HCT116 (cell line): ENCODE measurements at regions not wholly inside any gene's neighbourhood (a gene's known extent, or its start where the extent isn't known, plus 50 kb on each side); places are given as distances from the start of the nearest gene placed in this dataset.

Source experiments
- ATAC-seq: fragments of 200-7000 bp; cut with Tn5 transposase; 2 replicates; pipeline ENCODE4 v1.9.1; 2020; ENCODE audit warnings: mild to moderate bottlenecking, moderate library complexity
- BruUV-seq: library from RNA; stranded (reverse); fragments of 400-500 nt; replicated peaks from 2 replicates; lab custom pipeline; 2021; lab: Mats Ljungman, UMichigan
- CTCF ChIA-PET: fragments of 300-600 bp; sonication (Branson Sonifier 250); formaldehyde crosslinking; loops from one replicate; lab custom pipeline; 2021; ENCODE audit warnings: antibody characterized with exemption; lab: Charles Lee
- POLR2A ChIA-PET: fragments of 300-600, 350-600 bp; sonication (Branson Sonifier 250); formaldehyde crosslinking; loops from one replicate; lab custom pipeline; 2021; ENCODE audit warnings: antibody characterized with exemption; lab: Charles Lee
- RAD21 ChIA-PET, 2 experiments: fragments of 300-600 bp; sonication (Branson Sonifier 250); formaldehyde crosslinking; loops; one replicate each; lab custom pipeline; 2023; ENCODE audit warnings: low total read pairs in 2 of 2; ENCODE audit not compliant: uncharacterized antibody in 2 of 2, unreplicated experiment in 2 of 2, low non-redundant PET in 1 of 2; lab: Charles Lee
- DNase-seq: peaks from one replicate; pipeline ENCODE4 v3.0.0-alpha.2; 2010; ENCODE audit warnings: low read depth, low spot score
- H2AFZ ChIP-seq: fragments of 200-600 bp; shearing (Covaris generic), sonication (generic); 2 replicates; pipeline ENCODE4 v1.6.1; 2017; ENCODE audit warnings: low read depth, mixed run types, mixed read lengths, antibody characterized with exemption, low read length; ENCODE audit not compliant: poor library complexity, severe bottlenecking
- H3K27ac ChIP-seq: 2 replicates; pipeline ENCODE4 v1.5.1; 2012; ENCODE audit warnings: low read depth, low read length
- H3K27me3 ChIP-seq: fragments of 200-600 bp; sonication (generic); 2 replicates; pipeline ENCODE4 v1.6.1; 2016; ENCODE audit warnings: mixed run types, low read length, mixed read lengths; ENCODE audit not compliant: insufficient read depth
- H3K36me3 ChIP-seq, 2 experiments: fragments of 200-500 bp in 1 of 2; fragments of 200-600 bp in 1 of 2; sonication (Bioruptor generic) in 1 of 2; sonication (generic) in 1 of 2; 2 replicates each; pipeline versions ENCODE4 v1.5.1 to v1.6.1; 2014 to 2016; ENCODE audit warnings: low read length in 2 of 2, inconsistent platforms in 1 of 2, mixed read lengths in 1 of 2, mixed run types in 1 of 2; ENCODE audit not compliant: insufficient read depth in 2 of 2, control insufficient read depth in 1 of 2
- H3K4me1 ChIP-seq, 2 experiments: fragments of 200-600 bp in 1 of 2; sonication (generic) in 1 of 2; 2 replicates each; pipeline versions ENCODE4 v1.5.1 to v1.6.1; 2012 to 2017; ENCODE audit warnings: low read length in 2 of 2, inconsistent platforms in 1 of 2, mild to moderate bottlenecking in 1 of 2, mixed read lengths in 1 of 2, mixed run types in 1 of 2, moderate library complexity in 1 of 2; ENCODE audit not compliant: insufficient read depth in 2 of 2, control insufficient read depth in 1 of 2
- H3K4me2 ChIP-seq: fragments of 200-600 bp; sonication (generic); 2 replicates; pipeline ENCODE4 v1.6.1; 2017; ENCODE audit warnings: mixed run types, low read length, mixed read lengths
- H3K4me3 ChIP-seq, 2 experiments: fragments of 200-600 bp in 1 of 2; sonication (generic) in 1 of 2; replicated peaks in 1 of 2; 2 replicates each; pipeline ENCODE4 v1.5.1; 2011 to 2016; ENCODE audit warnings: low read length in 2 of 2, control low read depth in 1 of 2, low read depth in 1 of 2, mild to moderate bottlenecking in 1 of 2, mixed read lengths in 1 of 2, mixed run types in 1 of 2
- H3K79me2 ChIP-seq: fragments of 200-600 bp; sonication (generic); 2 replicates; pipeline ENCODE4 v1.6.1; 2017; ENCODE audit warnings: mild to moderate bottlenecking, mixed run types, low read length, moderate library complexity, mixed read lengths; ENCODE audit not compliant: insufficient read depth
- H3K9ac ChIP-seq: fragments of 200-600 bp; sonication (generic); 2 replicates; pipeline ENCODE4 v1.6.1; 2016; ENCODE audit warnings: low read length, mixed read lengths
- H3K9me2 ChIP-seq: fragments of 200-600 bp; sonication (generic), shearing (Covaris generic); 2 replicates; pipeline ENCODE4 v1.6.1; 2017; ENCODE audit warnings: mixed run types, mild to moderate bottlenecking, moderate library complexity; ENCODE audit not compliant: insufficient read depth
- H3K9me3 ChIP-seq, 2 experiments: fragments of 200-500 bp in 1 of 2; fragments of 200-600 bp in 1 of 2; sonication (Bioruptor generic) in 1 of 2; sonication (generic) in 1 of 2; 2 replicates each; pipeline ENCODE4 v1.6.1; 2014 to 2017; ENCODE audit warnings: low read length in 2 of 2, mixed read lengths in 2 of 2, inconsistent platforms in 1 of 2, low read depth in 1 of 2, mild to moderate bottlenecking in 1 of 2, mixed run types in 1 of 2, moderate library complexity in 1 of 2; ENCODE audit not compliant: control insufficient read depth in 1 of 2, insufficient read depth in 1 of 2
- H4K20me1 ChIP-seq: fragments of 200-600 bp; sonication (generic), shearing (Covaris generic); 2 replicates; pipeline ENCODE4 v1.6.1; 2017; ENCODE audit warnings: mixed run types, mild to moderate bottlenecking, moderate library complexity; ENCODE audit not compliant: insufficient read depth
- CEBPB ChIP-seq: IDR thresholded peaks from 2 replicates; pipeline ENCODE4 v1.6.1; 2012; ENCODE audit warnings: low read depth
- ELF1 ChIP-seq: IDR thresholded peaks from 2 replicates; pipeline ENCODE4 v1.6.1; 2012; ENCODE audit warnings: low read depth, borderline replicate concordance
- EZH2 ChIP-seq: fragments of 200-600 bp; sonication (generic); IDR thresholded peaks from 2 replicates; pipeline ENCODE4 v1.6.1; 2017; ENCODE audit warnings: antibody characterized with exemption, mixed run types
- EZH2phosphoT487 ChIP-seq: fragments of 200-600 bp; IDR thresholded peaks from 2 replicates; pipeline ENCODE4 v1.6.1; 2018; ENCODE audit warnings: antibody characterized with exemption, borderline replicate concordance
- JUND ChIP-seq: IDR thresholded peaks from 2 replicates; pipeline ENCODE4 v1.6.1; 2012
- RAD21 ChIP-seq: IDR thresholded peaks from 2 replicates; pipeline ENCODE4 v1.6.1; 2012; ENCODE audit warnings: low read depth, mild to moderate bottlenecking
- SIN3A ChIP-seq: IDR thresholded peaks from 2 replicates; pipeline ENCODE4 v1.6.1; 2012; ENCODE audit warnings: low read depth
- SP1 ChIP-seq: IDR thresholded peaks from 2 replicates; pipeline ENCODE4 v1.6.1; 2012; ENCODE audit warnings: low read depth
- SRF ChIP-seq: IDR thresholded peaks from 2 replicates; pipeline ENCODE4 v1.6.1; 2012; ENCODE audit warnings: low read depth
- TCF7L2 ChIP-seq: IDR thresholded peaks from 2 replicates; pipeline ENCODE4 v1.7.0; 2011; ENCODE audit warnings: borderline replicate concordance, inconsistent platforms; ENCODE audit not compliant: insufficient read depth, insufficient read length; ENCODE audit errors: extremely low read depth
- YY1 ChIP-seq: IDR thresholded peaks from 2 replicates; pipeline ENCODE4 v1.6.1; 2011; ENCODE audit warnings: low read length, low read depth, moderate library complexity, mild to moderate bottlenecking; ENCODE audit not compliant: insufficient replicate concordance; ENCODE audit errors: extremely low read depth
- ZFX ChIP-seq: fragments of 450-650 bp; IDR thresholded peaks from 2 replicates; pipeline ENCODE4 v1.6.1; 2017
- ZNF274 ChIP-seq: fragments of 200-500 bp; sonication (Bioruptor generic); IDR thresholded peaks from 2 replicates; pipeline ENCODE4 v1.6.1; 2014; ENCODE audit warnings: mild to moderate bottlenecking, low read depth, low read length, inconsistent platforms
- intact Hi-C: fragments of 100-400 bp; cut with micrococcal nuclease; formaldehyde crosslinking; loops from 2 replicates; pipeline ENCODE4 v1.10.0; 2022
- TF ChIP-seq, protein P1 (sequence below): IDR thresholded peaks from 2 replicates; pipeline ENCODE4 v1.6.1; 2012; ENCODE audit warnings: low read depth
- TF ChIP-seq, protein P2 (sequence below): IDR thresholded peaks from 2 replicates; pipeline ENCODE4 v1.6.1; 2012
- TF ChIP-seq, protein P3 (sequence below), 3 experiments: fragments of 200-600 bp in 1 of 3; sonication (generic) in 1 of 3; IDR thresholded peaks in 2 of 3; conservative IDR thresholded peaks in 1 of 3; 2 replicates each; pipeline ENCODE4 v1.5.1; 2012 to 2017; ENCODE audit warnings: low read depth in 2 of 3, low read length in 2 of 3, antibody characterized with exemption in 1 of 3, borderline replicate concordance in 1 of 3, control low read depth in 1 of 3, mild to moderate bottlenecking in 1 of 3, mixed read lengths in 1 of 3, mixed run types in 1 of 3, moderate library complexity in 1 of 3; ENCODE audit not compliant: insufficient read depth in 1 of 3
- TF ChIP-seq, protein P4 (sequence below): IDR thresholded peaks from 2 replicates; pipeline ENCODE4 v1.6.1; 2011; ENCODE audit warnings: mild to moderate bottlenecking, low read length, moderate library complexity; ENCODE audit not compliant: insufficient replicate concordance; ENCODE audit errors: extremely low read depth
- TF ChIP-seq, protein P5 (sequence below): IDR thresholded peaks from 2 replicates; pipeline ENCODE4 v1.6.1; 2012

DNA sequence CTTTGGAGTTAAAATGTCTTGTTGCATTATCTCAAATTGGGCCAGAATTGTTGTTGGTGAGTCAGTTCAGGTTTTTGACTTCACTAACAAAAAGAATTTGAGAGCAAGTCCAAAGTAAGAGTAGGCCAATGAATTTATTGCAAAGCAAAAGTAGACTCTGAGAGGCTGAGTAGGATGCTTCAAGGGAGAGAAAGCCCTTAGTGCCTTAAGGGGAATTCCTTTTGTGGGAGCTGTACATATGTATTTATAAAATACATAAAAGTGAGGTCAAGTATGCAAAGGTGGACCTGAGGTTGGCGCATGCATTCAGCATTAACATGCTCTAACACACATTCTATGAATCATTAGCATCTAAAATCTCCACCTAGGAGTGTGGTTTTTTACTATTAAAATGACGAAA lies 565.4 kb downstream of the GRXCR1 start:
- H3K27me3 ChIP-seq, result no peaks in the 10 kb centered on the region
- H3K27ac ChIP-seq, result no peak overlapping the region
- no peaks in the 10 kb centered on the region for H3K4me1 ChIP-seq
- H3K9me2 ChIP-seq, result no peaks in the 10 kb centered on the region
- TF ChIP-seq, protein P1, sequence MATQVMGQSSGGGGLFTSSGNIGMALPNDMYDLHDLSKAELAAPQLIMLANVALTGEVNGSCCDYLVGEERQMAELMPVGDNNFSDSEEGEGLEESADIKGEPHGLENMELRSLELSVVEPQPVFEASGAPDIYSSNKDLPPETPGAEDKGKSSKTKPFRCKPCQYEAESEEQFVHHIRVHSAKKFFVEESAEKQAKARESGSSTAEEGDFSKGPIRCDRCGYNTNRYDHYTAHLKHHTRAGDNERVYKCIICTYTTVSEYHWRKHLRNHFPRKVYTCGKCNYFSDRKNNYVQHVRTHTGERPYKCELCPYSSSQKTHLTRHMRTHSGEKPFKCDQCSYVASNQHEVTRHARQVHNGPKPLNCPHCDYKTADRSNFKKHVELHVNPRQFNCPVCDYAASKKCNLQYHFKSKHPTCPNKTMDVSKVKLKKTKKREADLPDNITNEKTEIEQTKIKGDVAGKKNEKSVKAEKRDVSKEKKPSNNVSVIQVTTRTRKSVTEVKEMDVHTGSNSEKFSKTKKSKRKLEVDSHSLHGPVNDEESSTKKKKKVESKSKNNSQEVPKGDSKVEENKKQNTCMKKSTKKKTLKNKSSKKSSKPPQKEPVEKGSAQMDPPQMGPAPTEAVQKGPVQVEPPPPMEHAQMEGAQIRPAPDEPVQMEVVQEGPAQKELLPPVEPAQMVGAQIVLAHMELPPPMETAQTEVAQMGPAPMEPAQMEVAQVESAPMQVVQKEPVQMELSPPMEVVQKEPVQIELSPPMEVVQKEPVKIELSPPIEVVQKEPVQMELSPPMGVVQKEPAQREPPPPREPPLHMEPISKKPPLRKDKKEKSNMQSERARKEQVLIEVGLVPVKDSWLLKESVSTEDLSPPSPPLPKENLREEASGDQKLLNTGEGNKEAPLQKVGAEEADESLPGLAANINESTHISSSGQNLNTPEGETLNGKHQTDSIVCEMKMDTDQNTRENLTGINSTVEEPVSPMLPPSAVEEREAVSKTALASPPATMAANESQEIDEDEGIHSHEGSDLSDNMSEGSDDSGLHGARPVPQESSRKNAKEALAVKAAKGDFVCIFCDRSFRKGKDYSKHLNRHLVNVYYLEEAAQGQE, result no peak
- TF ChIP-seq JUND (no peak), SP1 (no peak), RAD21 (no peak), ELF1 (no peak), SRF (no peak), SIN3A (no peak), ZNF274 (no peak), CEBPB (no peak), YY1 (no peak), ZFX (no peak), TCF7L2 (no peak), EZH2 (no peak), EZH2phosphoT487 (no peak)
- TF ChIP-seq, protein P2, sequence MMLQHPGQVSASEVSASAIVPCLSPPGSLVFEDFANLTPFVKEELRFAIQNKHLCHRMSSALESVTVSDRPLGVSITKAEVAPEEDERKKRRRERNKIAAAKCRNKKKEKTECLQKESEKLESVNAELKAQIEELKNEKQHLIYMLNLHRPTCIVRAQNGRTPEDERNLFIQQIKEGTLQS, result no peak
- TF ChIP-seq, protein P3, sequence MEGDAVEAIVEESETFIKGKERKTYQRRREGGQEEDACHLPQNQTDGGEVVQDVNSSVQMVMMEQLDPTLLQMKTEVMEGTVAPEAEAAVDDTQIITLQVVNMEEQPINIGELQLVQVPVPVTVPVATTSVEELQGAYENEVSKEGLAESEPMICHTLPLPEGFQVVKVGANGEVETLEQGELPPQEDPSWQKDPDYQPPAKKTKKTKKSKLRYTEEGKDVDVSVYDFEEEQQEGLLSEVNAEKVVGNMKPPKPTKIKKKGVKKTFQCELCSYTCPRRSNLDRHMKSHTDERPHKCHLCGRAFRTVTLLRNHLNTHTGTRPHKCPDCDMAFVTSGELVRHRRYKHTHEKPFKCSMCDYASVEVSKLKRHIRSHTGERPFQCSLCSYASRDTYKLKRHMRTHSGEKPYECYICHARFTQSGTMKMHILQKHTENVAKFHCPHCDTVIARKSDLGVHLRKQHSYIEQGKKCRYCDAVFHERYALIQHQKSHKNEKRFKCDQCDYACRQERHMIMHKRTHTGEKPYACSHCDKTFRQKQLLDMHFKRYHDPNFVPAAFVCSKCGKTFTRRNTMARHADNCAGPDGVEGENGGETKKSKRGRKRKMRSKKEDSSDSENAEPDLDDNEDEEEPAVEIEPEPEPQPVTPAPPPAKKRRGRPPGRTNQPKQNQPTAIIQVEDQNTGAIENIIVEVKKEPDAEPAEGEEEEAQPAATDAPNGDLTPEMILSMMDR (IDR thresholded peaks at IDR 0.05 in 2 of 3, conservative IDR thresholded peaks at IDR 0.05 in 1 of 3; ENCODE audit: borderline replicate concordance in 1 of 3, insufficient read depth in 1 of 3, low read depth in 2 of 3, low read length in 2 of 3), result no peak
- TF ChIP-seq, protein P4, sequence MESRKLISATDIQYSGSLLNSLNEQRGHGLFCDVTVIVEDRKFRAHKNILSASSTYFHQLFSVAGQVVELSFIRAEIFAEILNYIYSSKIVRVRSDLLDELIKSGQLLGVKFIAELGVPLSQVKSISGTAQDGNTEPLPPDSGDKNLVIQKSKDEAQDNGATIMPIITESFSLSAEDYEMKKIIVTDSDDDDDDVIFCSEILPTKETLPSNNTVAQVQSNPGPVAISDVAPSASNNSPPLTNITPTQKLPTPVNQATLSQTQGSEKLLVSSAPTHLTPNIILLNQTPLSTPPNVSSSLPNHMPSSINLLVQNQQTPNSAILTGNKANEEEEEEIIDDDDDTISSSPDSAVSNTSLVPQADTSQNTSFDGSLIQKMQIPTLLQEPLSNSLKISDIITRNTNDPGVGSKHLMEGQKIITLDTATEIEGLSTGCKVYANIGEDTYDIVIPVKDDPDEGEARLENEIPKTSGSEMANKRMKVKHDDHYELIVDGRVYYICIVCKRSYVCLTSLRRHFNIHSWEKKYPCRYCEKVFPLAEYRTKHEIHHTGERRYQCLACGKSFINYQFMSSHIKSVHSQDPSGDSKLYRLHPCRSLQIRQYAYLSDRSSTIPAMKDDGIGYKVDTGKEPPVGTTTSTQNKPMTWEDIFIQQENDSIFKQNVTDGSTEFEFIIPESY, result no peak
- TF ChIP-seq, protein P5, sequence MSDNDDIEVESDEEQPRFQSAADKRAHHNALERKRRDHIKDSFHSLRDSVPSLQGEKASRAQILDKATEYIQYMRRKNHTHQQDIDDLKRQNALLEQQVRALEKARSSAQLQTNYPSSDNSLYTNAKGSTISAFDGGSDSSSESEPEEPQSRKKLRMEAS, result no peak
- H3K9ac ChIP-seq, result no peak overlapping the region
- ChIA-PET CTCF (no interaction called here), POLR2A (no interaction called here), RAD21 (no interaction called here)
- H3K36me3 ChIP-seq, result no peaks in the 10 kb centered on the region
- no peak overlapping the region for H3K4me3 ChIP-seq
- BruUV-seq, result no TSS peak
- ATAC-seq (no peak), DNase-seq (no peak)
- H2AFZ ChIP-seq, result no peak overlapping the region
- no peaks in the 10 kb centered on the region for H4K20me1 ChIP-seq
- intact Hi-C loops, result no loop called here
- no peaks in the 10 kb centered on the region for H3K79me2 ChIP-seq
- peaks cover 5 to 14% of the 10 kb centered on the region in 2 experiments; a peak in 2 of 4 replicates for H3K9me3 ChIP-seq
- H3K4me2 ChIP-seq, result no peak overlapping the region
